SH-SY5Y (cell line): ENCODE measurements at regions not wholly inside any gene's neighbourhood (a gene's known extent, or its start where the extent isn't known, plus 50 kb on each side); places are given as distances from the start of the nearest gene placed in this dataset.

Experiments
- GATA2 ChIP-seq: IDR thresholded peaks from 2 replicates; pipeline ENCODE4 v1.6.1; 2011; ENCODE audit warnings: mild to moderate bottlenecking, low read depth, low read length
- GATA3 ChIP-seq: IDR thresholded peaks from 2 replicates; pipeline ENCODE4 v1.6.1; 2011; ENCODE audit warnings: low read depth, mild to moderate bottlenecking, low read length, moderate library complexity

DNA sequence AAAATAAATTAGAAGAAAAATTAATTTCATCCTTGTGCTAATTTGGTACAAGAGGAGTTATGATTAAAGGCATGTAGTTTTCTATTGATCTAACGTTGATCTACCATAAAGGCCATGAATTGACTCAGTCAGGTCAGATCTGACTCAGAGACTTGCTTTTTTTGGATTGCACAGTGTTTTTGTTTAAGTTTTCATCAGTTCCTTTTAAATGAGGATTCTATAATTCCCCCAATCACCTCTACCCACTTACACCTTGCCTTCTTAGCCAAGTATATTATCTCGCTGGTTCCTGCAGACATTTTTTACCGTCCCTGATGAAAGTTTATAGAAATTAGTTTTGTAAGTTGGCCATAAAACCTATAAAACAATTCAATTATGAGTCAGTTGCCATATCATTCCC is 132.4 kb upstream of the PALS2 start:
- TF ChIP-seq GATA3: no peak
- TF ChIP-seq GATA2: no peak

DNA sequence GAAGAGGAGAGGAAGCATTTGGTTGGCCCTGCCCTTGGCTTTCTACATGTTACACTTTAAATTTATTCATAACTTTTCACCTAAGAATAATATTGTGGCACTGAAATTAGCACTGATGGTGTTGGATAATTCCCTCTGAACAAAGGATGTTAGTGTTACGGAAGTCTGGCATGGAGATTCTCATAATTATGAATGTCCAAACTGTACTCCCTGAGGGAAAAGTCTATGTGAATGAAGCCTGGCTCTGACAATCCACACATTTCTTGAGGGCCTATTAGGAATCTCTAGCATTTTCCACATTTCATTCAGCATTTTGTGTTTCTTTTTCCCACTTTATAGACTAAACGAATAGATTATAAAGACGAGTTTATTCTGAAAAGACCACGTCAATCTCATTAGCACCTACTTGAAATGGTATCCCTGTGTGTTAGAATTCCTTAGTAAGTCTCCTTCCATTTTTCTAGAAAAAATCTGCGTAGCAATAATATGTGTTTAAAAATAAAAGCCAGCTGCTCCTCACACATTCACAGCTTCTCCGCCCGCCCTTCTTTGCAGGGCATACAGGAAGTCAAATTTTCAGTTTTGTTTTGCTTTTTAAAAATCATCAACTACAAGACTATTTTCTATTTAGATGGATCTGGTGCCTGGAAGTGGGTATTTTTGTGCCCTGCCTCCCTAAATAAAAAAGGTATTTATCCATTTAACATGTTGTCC is 131.8 kb upstream of the PALS2 start:
- TF ChIP-seq GATA2 (no peak), GATA3 (no peak)

DNA sequence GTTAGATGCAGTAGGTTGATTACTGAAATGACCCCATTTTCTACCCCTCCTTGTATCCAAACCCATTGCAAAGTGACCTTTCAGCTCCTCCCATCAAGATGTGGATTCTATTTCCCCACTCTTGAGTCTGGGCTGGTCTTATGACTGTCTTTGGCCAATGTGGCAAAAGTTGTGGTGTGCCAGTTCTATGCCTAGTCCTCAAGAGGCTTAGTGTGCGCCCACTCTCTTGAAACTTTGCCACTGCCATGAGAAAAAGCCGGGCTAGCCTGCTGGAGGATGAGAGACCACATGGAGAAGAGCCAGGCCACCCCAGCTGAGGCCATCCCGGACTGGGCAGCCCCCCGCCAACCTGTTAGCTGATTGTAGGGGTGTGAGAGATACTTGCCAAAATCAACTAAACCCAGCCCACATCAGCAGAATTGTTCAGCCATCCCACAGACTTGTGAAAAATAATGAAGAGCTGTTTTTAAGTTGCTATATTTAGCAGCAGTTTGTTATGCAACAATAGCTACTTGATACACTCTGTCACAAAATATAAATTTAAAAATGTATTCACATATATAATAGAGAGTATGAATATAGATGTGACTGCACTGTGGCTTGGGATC is 131.0 kb upstream of the PALS2 start:
- no peak for TF ChIP-seq GATA3
- TF ChIP-seq GATA2: no peak

DNA sequence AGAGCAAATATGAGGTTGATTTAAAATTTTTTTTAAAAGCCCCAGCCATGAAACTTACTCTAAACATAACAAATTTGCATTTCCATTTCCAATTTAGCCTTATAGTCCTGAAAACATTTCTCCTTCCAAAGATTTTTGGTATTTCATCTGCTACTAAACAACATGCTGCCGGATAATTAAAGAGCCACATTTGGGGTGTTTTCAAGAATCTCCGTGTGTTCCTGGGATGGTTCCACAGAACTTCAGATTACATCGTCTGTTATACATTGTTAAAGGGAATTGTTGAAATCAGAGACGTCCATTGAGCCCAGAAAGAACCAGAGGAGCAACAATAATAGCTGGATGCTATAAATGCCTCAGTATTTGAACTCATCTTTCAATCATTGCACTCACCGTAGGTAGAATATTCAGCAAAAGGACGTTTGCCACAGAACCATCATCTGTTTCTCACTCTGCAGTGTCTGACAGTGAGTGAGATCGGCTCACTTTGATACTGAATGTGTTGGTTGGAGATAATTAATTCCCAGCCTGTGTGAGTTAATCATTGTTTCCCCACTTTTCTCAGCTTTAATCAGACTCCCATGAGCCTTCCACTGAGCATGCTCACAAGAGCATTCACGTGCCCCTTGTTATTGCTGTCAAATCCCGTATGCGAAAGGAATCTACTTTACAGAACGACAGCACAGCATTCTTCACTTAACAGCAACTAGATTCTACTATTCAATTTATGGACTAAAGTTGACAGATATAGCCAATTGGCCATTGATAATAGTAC is 128.4 kb upstream of the PALS2 start:
- no peak for TF ChIP-seq GATA3
- TF ChIP-seq GATA2: no peak

DNA sequence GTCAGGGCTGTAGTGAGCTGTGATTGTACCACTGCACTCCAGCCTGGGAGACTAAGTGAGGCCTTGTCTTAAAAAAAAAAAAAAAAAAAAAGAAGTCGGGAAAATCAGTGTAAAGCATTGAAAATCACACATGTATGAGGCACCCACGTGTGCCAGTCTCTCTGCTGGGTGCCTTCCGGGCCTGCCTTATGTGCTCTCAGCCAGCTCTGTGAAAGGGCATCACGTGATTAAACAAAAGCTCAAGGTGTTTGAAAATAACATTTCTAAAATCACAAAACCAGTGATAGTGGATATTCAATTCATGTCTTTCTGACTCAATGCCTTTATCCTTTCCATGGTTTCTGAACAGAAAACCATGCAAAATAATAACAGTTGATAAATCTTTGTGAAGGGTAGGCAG is 125.2 kb upstream of the PALS2 start:
- no peak for TF ChIP-seq GATA3
- no peak for TF ChIP-seq GATA2

DNA sequence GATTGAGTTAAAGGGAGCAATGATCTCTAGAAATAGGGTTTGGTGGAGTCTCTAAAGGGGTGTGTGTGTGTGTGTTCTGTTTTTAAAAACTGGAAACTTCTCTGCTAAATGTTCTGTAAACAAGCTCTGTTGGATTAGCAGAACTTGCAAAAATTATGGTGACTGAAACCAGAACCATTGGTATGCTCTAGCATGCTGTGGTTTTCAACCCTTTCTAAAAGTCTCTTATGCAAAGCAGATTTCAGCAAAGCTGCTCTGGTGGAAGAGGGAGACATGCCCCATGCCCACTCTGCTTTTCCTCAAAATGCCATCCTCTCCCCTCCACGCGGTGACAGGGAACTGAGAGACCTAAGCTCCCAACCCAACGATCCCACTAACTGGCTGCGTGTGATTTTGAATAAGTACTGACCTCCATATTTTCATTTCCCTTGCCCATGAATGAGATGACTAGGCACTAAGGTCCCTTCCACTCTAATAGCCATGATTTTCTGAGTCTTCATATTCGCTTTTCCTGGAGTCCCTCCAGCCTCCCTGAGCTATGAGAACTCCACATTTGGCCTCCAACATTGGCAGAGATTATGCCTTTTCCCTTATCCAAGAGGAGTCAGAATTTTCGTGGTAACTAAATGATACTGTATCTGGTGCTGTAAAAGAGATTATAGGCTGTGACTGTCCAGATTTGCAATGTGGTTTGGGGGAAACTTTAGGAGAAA is 117.3 kb upstream of the PALS2 start:
- TF ChIP-seq GATA2 (no peak), GATA3 (no peak)

DNA sequence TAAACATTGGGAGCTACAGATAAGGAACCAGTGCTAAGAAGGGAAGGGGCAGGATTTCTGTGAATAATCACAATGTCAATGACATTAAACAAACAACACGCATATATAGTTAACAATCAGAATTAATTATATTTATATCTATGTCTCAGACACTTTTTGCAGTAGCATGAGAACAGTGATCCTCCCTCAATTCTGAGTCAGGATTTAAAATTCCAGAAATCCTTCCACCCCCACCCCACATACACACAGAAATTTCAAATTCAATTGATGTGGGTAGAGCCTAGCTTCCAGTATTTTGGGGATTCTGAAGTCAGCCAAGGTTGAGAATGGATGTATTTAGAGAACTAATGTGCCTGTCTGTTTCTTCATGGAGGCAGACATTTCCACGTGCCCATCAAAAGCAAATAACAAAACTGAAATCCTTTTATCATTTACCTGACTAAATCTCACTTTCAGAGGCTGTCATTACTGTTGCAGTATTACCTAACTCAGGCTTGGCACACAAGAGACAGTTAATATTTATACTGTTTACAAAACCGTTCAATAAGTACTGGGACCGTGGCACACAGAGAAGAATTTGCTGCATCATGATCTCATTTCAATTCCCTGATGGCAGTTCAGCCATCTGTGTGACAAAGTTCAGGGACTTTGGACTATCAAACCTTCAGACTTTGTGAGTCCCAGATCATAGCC is 116.6 kb upstream of the PALS2 start:
- TF ChIP-seq GATA2 (no peak), GATA3 (no peak)

DNA sequence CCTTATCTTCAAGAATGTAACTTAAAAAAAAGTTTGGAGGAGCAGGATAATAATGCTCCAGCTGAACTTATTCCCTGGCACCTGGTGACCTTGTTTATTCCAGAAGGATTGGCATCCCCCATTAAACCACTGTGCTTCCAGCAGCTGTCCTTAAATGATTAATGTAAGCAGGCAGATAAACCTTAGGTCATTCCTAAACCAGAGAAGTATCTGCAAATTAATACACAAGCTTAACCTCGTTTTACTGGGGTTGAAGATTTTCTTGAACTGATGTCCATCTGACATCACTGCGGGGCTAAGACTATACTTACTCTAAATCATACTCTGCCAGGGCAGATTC is 116.1 kb upstream of the PALS2 start:
- TF ChIP-seq GATA3 (no peak), GATA2 (no peak)

DNA sequence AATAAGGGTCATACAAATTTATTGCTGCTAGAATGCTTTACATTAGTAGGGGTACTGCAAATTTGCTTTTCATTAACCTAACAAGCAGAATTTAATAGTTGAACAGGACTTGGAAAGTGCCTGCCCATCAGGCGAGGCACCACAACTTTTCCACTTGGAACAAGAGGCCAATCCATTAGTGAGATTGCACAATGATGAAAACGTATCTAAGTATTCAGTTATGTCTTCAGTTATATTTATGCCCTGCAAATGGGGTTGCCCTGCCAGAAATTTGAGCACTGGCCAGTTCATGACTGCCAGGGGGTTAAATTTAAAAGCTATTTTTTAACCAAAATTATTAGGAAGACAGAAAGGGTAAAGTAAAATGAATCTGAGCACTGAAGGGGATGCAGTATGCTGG is 111.1 kb upstream of the PALS2 start:
- TF ChIP-seq GATA2: no peak
- no peak for TF ChIP-seq GATA3

DNA sequence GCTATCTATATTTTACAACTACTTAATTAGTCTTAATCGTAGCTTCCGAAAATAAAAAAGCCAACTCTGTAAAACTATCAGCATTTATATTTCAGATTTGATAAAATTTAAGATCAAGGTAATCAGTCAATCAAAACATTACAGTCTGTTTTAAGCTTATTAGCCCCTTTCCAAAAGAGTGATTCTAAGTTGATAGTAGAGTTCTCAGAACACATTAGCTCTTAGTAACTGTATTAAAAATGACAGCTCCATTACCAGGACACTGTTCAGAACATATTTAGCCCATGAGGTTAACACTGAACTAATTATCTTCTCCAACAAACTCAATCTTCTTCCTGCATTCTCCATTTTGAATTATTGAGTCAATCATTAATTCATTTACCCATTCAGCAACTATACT is 110.3 kb upstream of the PALS2 start:
- TF ChIP-seq GATA2 (no peak), GATA3 (no peak)

DNA sequence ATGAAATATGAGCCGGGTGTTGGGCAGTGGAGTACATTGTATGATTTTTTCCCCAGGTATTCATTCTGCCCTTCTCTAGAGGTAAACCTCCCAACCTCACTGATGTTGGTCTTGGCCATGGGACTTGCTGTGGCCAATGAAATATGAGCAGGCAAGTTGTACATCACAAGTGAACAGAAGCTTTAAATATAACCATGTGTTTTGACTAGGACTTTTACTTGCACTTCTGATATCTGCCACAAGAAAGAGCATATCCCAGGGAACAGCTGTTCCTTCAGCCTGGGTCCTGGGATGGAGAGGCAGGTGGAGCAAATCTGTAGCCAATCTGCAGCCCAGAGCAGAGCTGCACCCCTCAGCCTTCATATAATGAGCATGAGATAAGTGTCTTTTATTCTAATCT is 109.8 kb upstream of the PALS2 start:
- no peak for TF ChIP-seq GATA2
- TF ChIP-seq GATA3: no peak

DNA sequence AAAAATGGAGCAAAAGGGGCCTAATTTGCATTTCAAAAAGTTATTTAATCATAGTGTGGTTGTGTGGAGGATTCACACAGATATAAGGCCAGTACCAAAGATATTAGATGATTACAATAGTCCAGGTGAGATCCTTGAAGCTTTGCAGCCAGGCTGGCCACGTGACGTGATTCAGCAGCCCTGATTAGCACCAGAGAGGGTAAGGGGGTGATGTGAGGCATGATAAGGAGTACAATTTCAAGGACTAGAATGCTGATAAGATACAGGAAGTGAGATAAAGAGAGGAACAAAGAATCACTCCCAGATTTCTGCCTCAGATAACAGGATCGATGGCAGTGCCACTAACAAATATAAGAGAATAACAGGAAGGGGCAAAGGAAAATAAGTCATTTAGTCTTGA is 108.4 kb upstream of the PALS2 start:
- TF ChIP-seq GATA3: no peak
- TF ChIP-seq GATA2: peak; percentile 49; the same call in 1 of the 2 replicates

DNA sequence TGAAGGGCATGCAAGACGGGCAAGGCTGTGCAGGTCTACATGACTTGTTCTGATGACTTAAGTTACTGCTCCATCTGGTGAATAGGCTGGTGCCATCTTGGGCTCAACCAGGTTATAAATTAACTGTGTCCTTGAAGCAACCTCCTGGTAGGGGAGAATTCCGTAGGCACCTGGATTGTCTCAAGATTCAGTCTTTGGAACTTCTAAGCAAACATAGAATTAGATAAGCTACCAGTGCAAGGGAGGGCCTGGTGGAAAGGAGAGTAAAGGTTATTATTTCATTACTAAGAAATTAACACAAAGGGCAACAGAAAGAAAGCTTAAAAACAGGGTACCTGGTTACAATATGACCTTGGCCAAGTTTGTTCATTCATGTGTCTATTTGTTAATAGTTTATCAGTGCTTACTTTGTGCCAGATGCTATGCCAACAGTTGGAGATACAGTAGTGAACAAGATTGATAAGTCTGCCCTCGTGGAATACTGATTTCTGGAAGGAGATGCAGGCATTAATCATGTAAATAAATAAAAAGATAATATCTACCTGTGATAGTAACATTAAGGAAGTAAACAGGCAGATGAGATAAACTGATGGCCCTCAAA is 107.0 kb upstream of the PALS2 start:
- TF ChIP-seq GATA2 (no peak), GATA3 (no peak)
